OCI-LY7 (cell line): ENCODE measurements at regions not wholly inside any gene's neighbourhood (a gene's known extent, or its start where the extent isn't known, plus 50 kb on each side); places are given as distances from the start of the nearest gene placed in this dataset.

Experiments used
- BruUV-seq: library from RNA; stranded (reverse); fragments of 400-500 nt; replicated peaks from 2 replicates; lab custom pipeline; 2021; lab: Mats Ljungman, UMichigan
- CTCF ChIA-PET: fragments of 300-600 bp; sonication (Branson Sonifier 250); formaldehyde crosslinking; loops from one replicate; lab custom pipeline; 2022; ENCODE audit warnings: antibody characterized with exemption; ENCODE audit not compliant: unreplicated experiment; lab: Charles Lee
- POLR2A ChIA-PET: fragments of 300-600 bp; sonication (Branson Sonifier 250); formaldehyde crosslinking; loops from one replicate; lab custom pipeline; 2022; ENCODE audit warnings: antibody characterized with exemption; lab: Charles Lee
- DNase-seq: peaks from one replicate; pipeline ENCODE4 v3.0.0-alpha.2; 2015; ENCODE audit warnings: low spot score
- H2AFZ ChIP-seq: fragments of 200-600 bp; sonication (generic), shearing (Covaris generic); 2 replicates; pipeline ENCODE4 v1.6.1; 2014; ENCODE audit warnings: mild to moderate bottlenecking, antibody characterized with exemption, low read length, moderate library complexity
- H3K27ac ChIP-seq: fragments of 200-600 bp; sonication (generic); 2 replicates; pipeline ENCODE4 v1.5.1; 2014; ENCODE audit warnings: mixed run types, low read depth, mild to moderate bottlenecking, moderate library complexity, low read length, inconsistent platforms; ENCODE audit not compliant: poor library complexity, severe bottlenecking
- H3K36me3 ChIP-seq: fragments of 200-600 bp; sonication (generic); 2 replicates; pipeline ENCODE4 v1.6.1; 2014; ENCODE audit warnings: mild to moderate bottlenecking, antibody characterized with exemption, low read length, moderate library complexity, mixed read lengths; ENCODE audit not compliant: insufficient read depth
- H3K4me1 ChIP-seq: fragments of 200-600 bp; sonication (generic); 2 replicates; pipeline ENCODE4 v1.5.1; 2014; ENCODE audit warnings: mild to moderate bottlenecking, low read length; ENCODE audit not compliant: insufficient read depth, poor library complexity, severe bottlenecking
- H3K4me2 ChIP-seq: fragments of 200-600 bp; sonication (generic); 2 replicates; pipeline ENCODE4 v1.6.1; 2014; ENCODE audit warnings: mild to moderate bottlenecking, low read length
- H3K4me3 ChIP-seq: fragments of 200-600 bp; sonication (generic); 2 replicates; pipeline ENCODE4 v1.5.1; 2014; ENCODE audit warnings: mild to moderate bottlenecking, low read depth, low read length; ENCODE audit not compliant: poor library complexity, severe bottlenecking
- H3K79me2 ChIP-seq: fragments of 200-600 bp; sonication (generic); 2 replicates; pipeline ENCODE4 v1.6.1; 2016; ENCODE audit warnings: low read depth, mild to moderate bottlenecking, low read length, moderate library complexity, mixed read lengths; ENCODE audit not compliant: insufficient read depth
- H3K9me2 ChIP-seq: fragments of 200-600 bp; sonication (generic); 2 replicates; pipeline ENCODE4 v1.6.1; 2016; ENCODE audit warnings: mild to moderate bottlenecking, low read length, mixed read lengths; ENCODE audit not compliant: insufficient read depth
- H3K9me3 ChIP-seq: fragments of 200-600 bp; sonication (generic); 2 replicates; pipeline ENCODE4 v1.6.1; 2014; ENCODE audit warnings: mild to moderate bottlenecking, mixed run types, low read length, mixed read lengths
- H4K20me1 ChIP-seq: fragments of 200-600 bp; sonication (generic); 2 replicates; pipeline ENCODE4 v1.6.1; 2014; ENCODE audit warnings: mild to moderate bottlenecking, antibody characterized with exemption, low read length, moderate library complexity, mixed read lengths; ENCODE audit not compliant: insufficient read depth
- CTCF ChIP-seq: fragments of 200-600 bp; sonication (generic); conservative IDR thresholded peaks from 2 replicates; pipeline ENCODE4 v1.5.1; 2014; ENCODE audit warnings: mild to moderate bottlenecking, antibody characterized with exemption, low read length, moderate library complexity, mixed read lengths
- EZH2phosphoT487 ChIP-seq: fragments of 200-600 bp; sonication (generic); IDR thresholded peaks from 2 replicates; pipeline ENCODE4 v1.6.1; 2018; ENCODE audit warnings: low read depth, borderline replicate concordance, mild to moderate bottlenecking, mixed run types, antibody characterized with exemption, low read length, moderate library complexity, mixed read lengths
- intact Hi-C: fragments of 100-400 bp; cut with micrococcal nuclease; formaldehyde crosslinking; loops from one replicate; pipeline ENCODE4 v1.10.0; 2022; ENCODE audit not compliant: unreplicated experiment

- H3K79me2 ChIP-seq = no peaks in the 10 kb centered on the region
- no TSS peak for BruUV-seq
- H3K27ac ChIP-seq = no peak overlapping the region
- no peaks in the 10 kb centered on the region for H4K20me1 ChIP-seq
- H2AFZ ChIP-seq = no peak overlapping the region
- TF ChIP-seq EZH2phosphoT487 (no peak), CTCF (no peak)
- no peak overlapping the region for H3K4me2 ChIP-seq
- no peaks in the 10 kb centered on the region for H3K4me1 ChIP-seq
- H3K9me2 ChIP-seq = no peaks in the 10 kb centered on the region
- no peak for DNase-seq
- H3K9me3 ChIP-seq = no peaks in the 10 kb centered on the region
- ChIA-PET POLR2A (no interaction called here), CTCF (no interaction called here)
- intact Hi-C loops = no loop called here
- H3K36me3 ChIP-seq = no peaks in the 10 kb centered on the region
- H3K4me3 ChIP-seq = no peak overlapping the region
Measured at GRCh38 chr13:61774903-61775302, 359.3 kb upstream of the PCDH20 start.

GRCh38 chr13:61770681-61771080 lies 355.0 kb upstream of the PCDH20 start:
- H3K9me3 ChIP-seq = no peaks in the 10 kb centered on the region
- ChIA-PET CTCF (no interaction called here), POLR2A (interaction anchor here (0.5 kb wide), 1 partner anchor 92 kb away, joined by 3 read pairs; no protein-coding TSS in a partner anchor)
- BruUV-seq = no TSS peak
- TF ChIP-seq EZH2phosphoT487 = no peak
- TF ChIP-seq CTCF = no peak
- no peaks in the 10 kb centered on the region for H3K79me2 ChIP-seq
- DNase-seq = no peak
- H3K4me2 ChIP-seq = no peak overlapping the region
- H3K9me2 ChIP-seq = no peaks in the 10 kb centered on the region
- no peak overlapping the region for H3K27ac ChIP-seq
- H4K20me1 ChIP-seq = no peaks in the 10 kb centered on the region
- H3K4me1 ChIP-seq = no peaks in the 10 kb centered on the region
- no peaks in the 10 kb centered on the region for H3K36me3 ChIP-seq
- intact Hi-C loops = no loop called here
- H3K4me3 ChIP-seq = no peak overlapping the region
- H2AFZ ChIP-seq = no peak overlapping the region

GRCh38 chr13:61768175-61768574 lies 352.5 kb upstream of the PCDH20 start:
- no peaks in the 10 kb centered on the region for H3K9me2 ChIP-seq
- no peak overlapping the region for H2AFZ ChIP-seq
- DNase-seq = no peak
- H3K27ac ChIP-seq = no peak overlapping the region
- POLR2A ChIA-PET = no interaction called here
- intact Hi-C loops = no loop called here
- TF ChIP-seq EZH2phosphoT487 = no peak
- TF ChIP-seq CTCF = no peak
- H3K9me3 ChIP-seq = no peaks in the 10 kb centered on the region
- H3K36me3 ChIP-seq = no peaks in the 10 kb centered on the region
- BruUV-seq = no TSS peak
- H3K4me2 ChIP-seq = no peak overlapping the region
- H3K79me2 ChIP-seq = no peaks in the 10 kb centered on the region
- CTCF ChIA-PET = no interaction called here
- no peaks in the 10 kb centered on the region for H3K4me1 ChIP-seq
- H3K4me3 ChIP-seq = no peak overlapping the region
- no peaks in the 10 kb centered on the region for H4K20me1 ChIP-seq
